WTC11 (cell line): ENCODE measurements at regions not wholly inside any gene's neighbourhood (a gene's known extent, or its start where the extent isn't known, plus 50 kb on each side); places are given as distances from the start of the nearest gene placed in this dataset.

Experiments
- ATAC-seq: fragments of 200-7000 bp; cut with Tn5 transposase; 2 replicates; pipeline ENCODE4 v1.10.0; 2021; ENCODE audit warnings: mild to moderate bottlenecking, moderate library complexity
- CTCF ChIA-PET: fragments of 300-600 bp; sonication (Branson Sonifier 250); formaldehyde crosslinking; loops from one replicate; lab custom pipeline; 2021; ENCODE audit warnings: antibody characterized with exemption; lab: Charles Lee
- POLR2A ChIA-PET: fragments of 350-600 bp; sonication (Branson Sonifier 250); formaldehyde crosslinking; loops from one replicate; lab custom pipeline; 2021; ENCODE audit warnings: antibody characterized with exemption; lab: Charles Lee
- DNase-seq: peaks from one replicate; pipeline ENCODE4 v3.0.0; 2021; ENCODE audit warnings: low spot score
- H3K27ac Mint-ChIP-seq: 2 replicates; pipeline ENCODE4 v1.8.0; 2021; ENCODE audit warnings: mixed read lengths
- H3K27me3 Mint-ChIP-seq: 2 replicates; pipeline ENCODE4 v1.8.0; 2021; ENCODE audit warnings: low read depth, mild to moderate bottlenecking, moderate library complexity, mixed read lengths
- H3K36me3 Mint-ChIP-seq: 2 replicates; pipeline ENCODE4 v1.8.0; 2021; ENCODE audit warnings: mixed read lengths
- H3K4me1 Mint-ChIP-seq: 2 replicates; pipeline ENCODE4 v1.8.0; 2022; ENCODE audit warnings: mixed read lengths
- H3K4me3 Mint-ChIP-seq: 2 replicates; pipeline ENCODE4 v1.8.0; 2021; ENCODE audit warnings: mild to moderate bottlenecking, moderate library complexity, mixed read lengths
- H3K9me3 Mint-ChIP-seq: 2 replicates; pipeline ENCODE4 v1.8.0; 2021; ENCODE audit warnings: mixed read lengths
- FOXJ3 ChIP-seq: sonication (generic); formaldehyde crosslinking; IDR thresholded peaks from 2 replicates; pipeline ENCODE4 v1.9.0; 2021; ENCODE audit warnings: missing genetic modification reagents, mild to moderate bottlenecking, borderline replicate concordance
- FOXP4 ChIP-seq: sonication (generic); formaldehyde crosslinking; IDR thresholded peaks from 2 replicates; pipeline ENCODE4 v1.8.0; 2022; ENCODE audit warnings: mild to moderate bottlenecking, missing genetic modification reagents
- GABPB1 ChIP-seq: sonication (generic); formaldehyde crosslinking; IDR thresholded peaks from 2 replicates; pipeline ENCODE4 v1.8.1; 2023; ENCODE audit warnings: mild to moderate bottlenecking, missing genetic modification reagents
- IRF2 ChIP-seq: sonication (generic); formaldehyde crosslinking; IDR thresholded peaks from 2 replicates; pipeline ENCODE4 v1.8.0; 2022; ENCODE audit warnings: low read depth, missing genetic modification reagents, borderline replicate concordance
- RELA ChIP-seq: sonication (generic); formaldehyde crosslinking; IDR thresholded peaks from 2 replicates; pipeline ENCODE4 v1.8.1; 2022; ENCODE audit warnings: missing genetic modification reagents, mild to moderate bottlenecking, borderline replicate concordance
- ZMAT4 ChIP-seq: fragments of 250-450 bp; sonication (Bioruptor Pico); IDR thresholded peaks from 2 replicates; pipeline ENCODE4 v1.9.0; 2021; ENCODE audit warnings: mild to moderate bottlenecking
- ZNF317 ChIP-seq: sonication (generic); formaldehyde crosslinking; IDR thresholded peaks from 2 replicates; pipeline ENCODE4 v1.8.1; 2023; ENCODE audit warnings: low read depth, mild to moderate bottlenecking, moderate library complexity, missing genetic modification reagents, borderline replicate concordance
- ZNF512 ChIP-seq: sonication (generic); formaldehyde crosslinking; IDR thresholded peaks from 2 replicates; pipeline ENCODE4 v1.8.1; 2022; ENCODE audit warnings: missing genetic modification reagents, borderline replicate concordance
- TF ChIP-seq, protein P1 (sequence below): sonication (generic); formaldehyde crosslinking; IDR thresholded peaks from 2 replicates; pipeline ENCODE4 v1.8.0; 2022; ENCODE audit warnings: missing genetic modification reagents
- TF ChIP-seq, protein P2 (sequence below): sonication (generic); formaldehyde crosslinking; IDR thresholded peaks from 2 replicates; pipeline ENCODE4 v1.8.1; 2023; ENCODE audit warnings: mild to moderate bottlenecking, missing genetic modification reagents, moderate library complexity

GRCh38 chr5:58370606-58371005 is 89.3 kb downstream of the PLK2 start (continued):
- TF ChIP-seq ZNF512 (CRISPR knock-in tag) (no peak), RELA (no peak), GABPB1 (CRISPR knock-in tag) (no peak), FOXJ3 (CRISPR knock-in tag) (no peak)
- TF ChIP-seq, protein P1, sequence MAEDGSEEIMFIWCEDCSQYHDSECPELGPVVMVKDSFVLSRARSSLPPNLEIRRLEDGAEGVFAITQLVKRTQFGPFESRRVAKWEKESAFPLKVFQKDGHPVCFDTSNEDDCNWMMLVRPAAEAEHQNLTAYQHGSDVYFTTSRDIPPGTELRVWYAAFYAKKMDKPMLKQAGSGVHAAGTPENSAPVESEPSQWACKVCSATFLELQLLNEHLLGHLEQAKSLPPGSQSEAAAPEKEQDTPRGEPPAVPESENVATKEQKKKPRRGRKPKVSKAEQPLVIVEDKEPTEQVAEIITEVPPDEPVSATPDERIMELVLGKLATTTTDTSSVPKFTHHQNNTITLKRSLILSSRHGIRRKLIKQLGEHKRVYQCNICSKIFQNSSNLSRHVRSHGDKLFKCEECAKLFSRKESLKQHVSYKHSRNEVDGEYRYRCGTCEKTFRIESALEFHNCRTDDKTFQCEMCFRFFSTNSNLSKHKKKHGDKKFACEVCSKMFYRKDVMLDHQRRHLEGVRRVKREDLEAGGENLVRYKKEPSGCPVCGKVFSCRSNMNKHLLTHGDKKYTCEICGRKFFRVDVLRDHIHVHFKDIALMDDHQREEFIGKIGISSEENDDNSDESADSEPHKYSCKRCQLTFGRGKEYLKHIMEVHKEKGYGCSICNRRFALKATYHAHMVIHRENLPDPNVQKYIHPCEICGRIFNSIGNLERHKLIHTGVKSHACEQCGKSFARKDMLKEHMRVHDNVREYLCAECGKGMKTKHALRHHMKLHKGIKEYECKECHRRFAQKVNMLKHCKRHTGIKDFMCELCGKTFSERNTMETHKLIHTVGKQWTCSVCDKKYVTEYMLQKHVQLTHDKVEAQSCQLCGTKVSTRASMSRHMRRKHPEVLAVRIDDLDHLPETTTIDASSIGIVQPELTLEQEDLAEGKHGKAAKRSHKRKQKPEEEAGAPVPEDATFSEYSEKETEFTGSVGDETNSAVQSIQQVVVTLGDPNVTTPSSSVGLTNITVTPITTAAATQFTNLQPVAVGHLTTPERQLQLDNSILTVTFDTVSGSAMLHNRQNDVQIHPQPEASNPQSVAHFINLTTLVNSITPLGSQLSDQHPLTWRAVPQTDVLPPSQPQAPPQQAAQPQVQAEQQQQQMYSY (CRISPR knock-in tag) = no peak
- TF ChIP-seq, protein P2, sequence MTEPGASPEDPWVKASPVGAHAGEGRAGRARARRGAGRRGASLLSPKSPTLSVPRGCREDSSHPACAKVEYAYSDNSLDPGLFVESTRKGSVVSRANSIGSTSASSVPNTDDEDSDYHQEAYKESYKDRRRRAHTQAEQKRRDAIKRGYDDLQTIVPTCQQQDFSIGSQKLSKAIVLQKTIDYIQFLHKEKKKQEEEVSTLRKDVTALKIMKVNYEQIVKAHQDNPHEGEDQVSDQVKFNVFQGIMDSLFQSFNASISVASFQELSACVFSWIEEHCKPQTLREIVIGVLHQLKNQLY = no peak

DNA sequence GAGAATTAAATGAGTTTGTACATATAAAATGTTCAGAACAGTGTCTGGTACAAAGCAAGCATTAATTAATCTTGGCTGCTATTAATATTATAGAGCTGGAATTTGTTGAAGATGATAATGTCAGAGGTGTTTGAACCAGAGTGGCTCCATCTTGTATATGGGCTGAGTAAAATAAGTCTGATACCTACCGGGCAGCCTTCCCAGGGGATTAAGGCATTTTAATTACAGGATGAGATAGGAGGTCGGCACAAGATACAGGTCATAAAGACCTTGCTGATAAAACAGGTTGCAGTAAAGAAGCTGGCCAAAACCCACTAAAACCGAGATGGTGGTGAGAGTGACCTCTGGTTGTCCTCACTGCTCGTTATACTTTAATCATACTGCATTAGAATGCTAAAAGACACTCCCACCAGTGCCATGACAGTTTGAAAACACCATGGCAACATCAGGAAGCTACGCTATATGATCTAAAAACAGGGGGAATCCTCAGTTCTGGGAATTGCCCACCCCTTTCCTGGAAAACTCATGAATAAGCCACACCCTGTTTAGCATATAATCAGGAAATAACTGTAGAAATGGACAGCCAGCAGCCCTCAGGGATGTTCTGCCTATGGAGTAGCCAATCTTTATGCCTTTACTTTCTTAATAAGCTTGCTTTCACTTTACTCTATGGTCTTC is 90.2 kb downstream of the PLK2 start:
- Mint-ChIP-seq H3K36me3 (peaks cover 17% of the 10 kb centered on the region), H3K9me3 (peaks cover 24% of the 10 kb centered on the region), H3K27me3 (no peaks in the 10 kb centered on the region; the same call in 1 of the 2 replicates), H3K4me3 (no peak overlapping the region), H3K27ac (no peak overlapping the region), H3K4me1 (peaks cover 17% of the 10 kb centered on the region)
- TF ChIP-seq, protein P1 (CRISPR knock-in tag) = no peak
- no peak for TF ChIP-seq ZNF317 (CRISPR knock-in tag)
- no peak for TF ChIP-seq FOXP4 (CRISPR knock-in tag)
- no peak for TF ChIP-seq ZMAT4 (CRISPR knock-in tag)
- no peak for TF ChIP-seq IRF2 (CRISPR knock-in tag)
- no peak for DNase-seq
- POLR2A ChIA-PET = no interaction called here
- no peak for ATAC-seq
- CTCF ChIA-PET = no interaction called here
